DOHH2 (cell line): ENCODE measurements at regions not wholly inside any gene's neighbourhood (a gene's known extent, or its start where the extent isn't known, plus 50 kb on each side); places are given as distances from the start of the nearest gene placed in this dataset.

Source experiments
- EZH2phosphoT487 ChIP-seq: fragments of 200-600 bp; sonication (generic); IDR thresholded peaks from 2 replicates; pipeline ENCODE4 v1.6.1; 2017; ENCODE audit warnings: borderline replicate concordance, mild to moderate bottlenecking, antibody characterized with exemption, low read length, moderate library complexity, mixed read lengths
- TF ChIP-seq, protein P1 (sequence below): fragments of 200-600 bp; sonication (generic); IDR thresholded peaks from one replicate; pipeline ENCODE4 v1.5.1; 2014; ENCODE audit warnings: antibody characterized with exemption, mild to moderate bottlenecking, low read depth, low read length; ENCODE audit not compliant: poor library complexity, severe bottlenecking

DNA sequence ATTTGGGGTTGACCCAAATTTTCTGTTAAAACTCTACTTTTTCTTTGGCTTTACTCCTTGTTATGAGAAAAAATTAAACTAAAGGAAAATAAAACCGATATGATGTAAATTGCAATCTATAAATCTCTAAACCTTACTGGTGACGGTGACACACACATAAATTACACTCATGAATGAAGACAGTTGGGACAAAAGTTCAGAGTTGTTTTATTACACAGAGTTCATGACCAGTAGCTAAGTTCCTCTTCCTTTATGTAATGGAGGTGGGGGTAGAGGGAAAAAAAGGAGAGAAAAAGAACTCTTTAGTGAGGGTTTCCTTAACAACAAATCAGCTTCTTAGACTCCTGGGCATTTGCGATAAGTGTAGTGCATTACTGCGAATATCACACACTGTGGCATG lies 220.7 kb downstream of the KCNJ2 start:
- TF ChIP-seq, protein P1, sequence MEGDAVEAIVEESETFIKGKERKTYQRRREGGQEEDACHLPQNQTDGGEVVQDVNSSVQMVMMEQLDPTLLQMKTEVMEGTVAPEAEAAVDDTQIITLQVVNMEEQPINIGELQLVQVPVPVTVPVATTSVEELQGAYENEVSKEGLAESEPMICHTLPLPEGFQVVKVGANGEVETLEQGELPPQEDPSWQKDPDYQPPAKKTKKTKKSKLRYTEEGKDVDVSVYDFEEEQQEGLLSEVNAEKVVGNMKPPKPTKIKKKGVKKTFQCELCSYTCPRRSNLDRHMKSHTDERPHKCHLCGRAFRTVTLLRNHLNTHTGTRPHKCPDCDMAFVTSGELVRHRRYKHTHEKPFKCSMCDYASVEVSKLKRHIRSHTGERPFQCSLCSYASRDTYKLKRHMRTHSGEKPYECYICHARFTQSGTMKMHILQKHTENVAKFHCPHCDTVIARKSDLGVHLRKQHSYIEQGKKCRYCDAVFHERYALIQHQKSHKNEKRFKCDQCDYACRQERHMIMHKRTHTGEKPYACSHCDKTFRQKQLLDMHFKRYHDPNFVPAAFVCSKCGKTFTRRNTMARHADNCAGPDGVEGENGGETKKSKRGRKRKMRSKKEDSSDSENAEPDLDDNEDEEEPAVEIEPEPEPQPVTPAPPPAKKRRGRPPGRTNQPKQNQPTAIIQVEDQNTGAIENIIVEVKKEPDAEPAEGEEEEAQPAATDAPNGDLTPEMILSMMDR = no peak
- TF ChIP-seq EZH2phosphoT487 = no peak
